ENCODE measurements at regions not wholly inside any gene's neighbourhood (a gene's known extent, or its start where the extent isn't known, plus 50 kb on each side); places are given as distances from the start of the nearest gene placed in this dataset.

- no peak for DNase-seq
Observed at GRCh38 chr9:89985068-89985467, 380.3 kb downstream of the GADD45G start.

DNA sequence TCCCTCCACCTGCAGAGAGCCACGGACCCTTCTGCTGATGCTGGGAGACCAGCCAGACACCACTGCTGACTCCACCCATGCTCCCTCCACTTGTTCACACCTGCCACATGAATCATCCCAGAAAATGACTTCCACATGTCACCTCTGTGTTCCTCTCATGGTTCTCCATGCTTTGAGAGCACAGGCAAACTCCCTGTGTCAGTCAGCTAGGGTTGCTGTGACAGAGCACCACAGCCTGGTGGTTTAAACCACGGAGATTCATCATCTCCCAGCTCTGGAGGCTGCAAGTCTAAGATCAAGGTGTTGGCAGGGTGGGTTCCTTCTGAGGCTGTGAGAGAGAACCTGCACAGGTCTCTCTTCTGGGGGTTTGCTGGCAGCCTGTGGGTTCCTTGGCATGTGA, 381.4 kb downstream of the GADD45G start:
- DNase-seq = peak; percentile 38 to 44

DNA sequence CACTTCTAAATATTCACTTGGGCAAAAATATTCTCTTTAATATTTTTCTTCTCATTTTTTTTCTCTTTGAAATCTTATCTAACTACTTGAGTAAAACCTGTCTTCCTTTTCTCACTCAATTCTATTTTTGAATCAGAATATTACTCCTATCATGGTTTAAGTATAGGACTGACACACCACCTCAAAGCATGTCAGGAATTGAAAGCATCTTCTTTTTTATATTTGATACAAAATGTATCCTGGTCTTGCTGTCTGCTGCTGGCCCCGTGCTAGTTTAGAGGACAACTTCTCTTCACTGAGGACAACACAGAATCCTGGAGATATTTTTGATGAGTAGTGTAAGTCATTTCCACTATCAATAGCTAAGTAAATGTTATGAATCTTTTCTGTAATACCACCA, 383.6 kb downstream of the GADD45G start:
- DNase-seq = no peak

DNA sequence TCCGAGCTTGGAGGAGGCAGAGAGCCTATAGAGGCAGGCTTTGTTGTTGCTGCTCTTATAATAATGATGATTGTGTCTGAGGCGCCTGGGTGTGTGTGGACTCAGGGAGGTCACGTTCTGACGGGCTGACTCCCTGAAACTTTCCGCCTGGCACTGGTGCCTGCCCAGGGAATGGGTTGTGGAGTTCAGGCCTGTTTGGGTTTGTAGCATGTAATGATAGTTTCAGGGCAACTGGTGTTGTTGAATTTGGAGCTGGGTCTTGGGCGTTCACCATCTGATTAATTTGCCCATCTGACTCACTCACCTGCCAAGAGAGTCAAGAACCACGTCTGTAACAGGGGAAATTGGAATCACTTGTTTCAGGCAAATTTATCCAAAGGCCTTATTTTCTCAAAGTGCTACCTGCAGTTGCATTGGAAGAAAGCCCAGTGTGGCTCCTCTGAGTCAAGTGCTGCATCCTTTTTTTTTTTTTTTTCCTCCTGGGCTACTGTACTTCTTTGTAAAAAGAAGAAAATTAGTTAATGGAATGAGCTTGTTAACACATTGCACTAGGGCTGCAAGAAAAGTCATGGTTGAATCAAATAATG, 386.5 kb downstream of the GADD45G start:
- DNase-seq = no peak

- no peak for DNase-seq
Observed at GRCh38 chr9:89992326-89993198, 387.8 kb downstream of the GADD45G start.

- no peak for DNase-seq
Observed at GRCh38 chr9:89993678-89994630, 389.1 kb downstream of the GADD45G start.

- no peak for DNase-seq
Observed at GRCh38 chr9:89994988-89995613, 390.3 kb downstream of the GADD45G start.

GRCh38 chr9:89996116-89996515, 391.3 kb downstream of the GADD45G start:
- DNase-seq = no peak

DNA sequence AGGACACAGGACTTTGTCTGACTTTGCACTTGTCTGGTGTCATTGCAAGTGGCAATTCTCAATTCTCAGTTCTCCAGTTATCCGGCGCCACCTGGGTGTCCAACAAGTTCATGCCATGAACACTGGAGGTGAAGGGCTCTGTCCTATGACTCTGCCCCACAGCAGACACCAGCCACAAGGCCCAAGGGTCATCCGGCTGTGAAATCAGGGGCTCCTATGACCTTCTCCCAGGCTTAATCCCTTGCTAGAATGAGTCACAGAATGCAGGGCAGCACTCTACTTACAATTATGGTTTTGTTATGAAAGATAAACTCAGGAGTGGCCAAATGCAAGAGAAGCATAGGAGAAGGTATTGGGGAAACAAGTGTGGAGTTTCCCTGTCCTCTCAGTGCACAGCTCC, 392.0 kb downstream of the GADD45G start:
- DNase-seq = peak in 1 of 2 experiments; percentile 19

GRCh38 chr9:89998633-89999032, 393.8 kb downstream of the GADD45G start:
- DNase-seq = no peak

DNA sequence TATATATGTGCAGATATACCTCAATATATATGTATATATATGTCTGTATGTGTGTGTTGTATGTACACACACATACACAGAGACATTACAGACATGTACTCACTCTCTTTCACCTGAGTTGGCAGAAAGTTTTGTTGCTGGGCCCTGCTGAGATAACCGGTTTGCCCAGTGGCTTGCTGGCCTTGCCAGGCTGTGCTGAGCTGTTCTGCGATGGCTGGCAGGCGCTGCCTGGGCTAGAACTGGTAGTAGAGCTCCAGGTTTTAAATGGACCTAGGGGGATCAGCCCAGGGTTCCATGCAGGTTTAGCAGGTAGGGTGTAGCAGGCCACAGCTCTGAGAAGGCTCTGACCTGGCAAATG, 394.3 kb downstream of the GADD45G start:
- DNase-seq = no peak

DNA sequence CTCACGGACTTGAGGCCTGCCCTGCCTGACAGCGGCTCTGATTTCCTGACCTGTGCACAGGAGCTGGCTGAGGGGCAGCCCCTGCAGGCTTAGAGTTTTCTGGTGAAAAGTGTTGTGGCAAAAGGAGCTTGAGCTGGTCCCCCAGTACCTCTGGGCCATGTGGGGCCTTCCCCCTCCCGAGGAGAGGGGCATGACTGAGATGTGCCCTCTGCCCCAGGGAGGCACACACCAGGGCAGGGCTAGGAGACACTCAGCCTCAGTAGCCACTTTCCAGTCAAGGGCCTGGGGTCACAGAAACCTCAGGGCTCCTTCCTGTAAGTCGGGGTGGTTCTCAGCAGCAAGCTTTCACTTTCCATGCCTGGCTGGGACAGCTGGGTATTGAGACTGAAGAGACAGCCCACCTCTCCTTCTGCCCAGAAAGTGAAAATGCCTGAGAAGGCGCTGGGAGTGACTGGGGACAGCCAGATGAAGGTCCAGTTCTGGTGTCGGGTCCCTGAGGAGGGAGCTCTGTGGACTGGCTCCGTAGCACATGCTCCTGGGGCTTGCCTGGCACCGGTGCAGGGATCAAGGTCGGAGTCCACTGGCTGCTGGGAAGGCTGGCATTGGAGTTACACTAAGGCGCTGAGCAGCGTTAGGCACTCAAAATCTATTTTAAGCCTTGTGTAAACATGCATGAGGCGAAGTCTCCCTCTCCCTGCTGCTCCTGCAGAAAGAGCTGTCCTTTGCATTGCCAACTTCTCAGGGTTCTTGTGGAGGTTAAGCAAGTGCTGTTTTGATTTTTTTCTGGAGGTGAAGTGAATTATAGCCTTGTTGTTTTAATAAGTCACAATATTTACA, 394.9 kb downstream of the GADD45G start:
- peak; percentile 61 to 70 for DNase-seq

- DNase-seq = no peak
Observed at GRCh38 chr9:90000925-90001324, 396.1 kb downstream of the GADD45G start.

DNA sequence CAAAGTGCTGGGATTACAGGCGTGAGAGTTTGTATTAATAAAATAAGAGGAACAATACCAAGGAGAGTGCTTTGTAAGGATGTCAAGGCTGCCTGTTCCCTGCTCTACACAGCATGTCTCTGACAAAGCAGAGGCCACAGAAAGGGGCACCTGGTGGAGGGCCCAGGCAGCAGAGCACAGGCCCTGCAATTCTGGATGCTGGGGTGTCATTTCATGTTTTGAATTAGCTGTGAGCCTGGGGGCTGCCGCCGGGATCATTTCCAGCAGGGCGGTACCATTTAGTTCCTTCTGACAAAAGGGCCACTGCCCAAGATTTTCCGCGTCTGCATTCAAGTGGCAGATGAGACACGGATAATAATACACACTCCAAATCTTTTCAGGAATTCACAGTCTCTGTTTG, 396.9 kb downstream of the GADD45G start:
- DNase-seq = no peak

GRCh38 chr9:90002397-90003271, 397.8 kb downstream of the GADD45G start:
- DNase-seq = no peak

DNA sequence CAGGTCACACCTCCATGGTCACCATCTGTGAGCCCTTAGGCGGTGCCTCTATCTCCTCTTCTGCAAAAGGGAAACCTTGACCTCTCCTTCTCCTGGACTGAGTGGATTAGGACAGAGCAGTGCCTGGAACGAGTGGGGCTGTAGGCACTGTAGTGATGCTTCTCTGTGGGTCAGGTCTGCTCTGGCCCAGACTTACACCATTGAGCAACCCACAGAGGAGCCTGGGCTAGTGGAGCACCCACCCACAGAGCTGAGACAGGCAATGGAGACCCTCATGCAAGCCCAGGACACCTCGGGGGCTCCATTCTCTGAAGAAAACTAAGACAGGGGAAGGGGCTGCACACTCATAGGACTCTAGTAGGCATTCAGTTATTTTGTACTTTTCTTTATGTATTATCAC, 400.6 kb downstream of the GADD45G start:
- no peak for DNase-seq

- DNase-seq = no peak
Observed at GRCh38 chr9:90007516-90008440, 403.0 kb downstream of the GADD45G start.

DNA sequence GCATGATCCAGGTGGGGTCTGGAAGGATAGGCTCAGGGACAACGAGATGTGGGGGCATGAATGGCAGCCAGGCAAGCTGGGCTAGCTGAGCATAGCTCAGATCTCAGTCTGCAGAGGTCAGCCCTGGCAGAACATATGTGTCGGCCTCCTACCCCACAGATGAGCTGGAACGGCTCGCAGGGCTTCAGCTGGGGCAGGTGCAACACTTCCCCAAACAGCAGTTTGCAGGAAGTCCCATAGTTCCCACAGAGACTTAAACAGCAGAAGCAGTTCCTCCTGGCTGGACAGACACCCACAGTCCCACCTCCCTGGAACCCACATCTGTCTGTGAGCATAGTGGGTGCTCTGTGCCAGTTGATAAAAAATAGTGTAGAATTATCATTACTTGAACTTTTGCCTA, 404.6 kb downstream of the GADD45G start:
- no peak for DNase-seq

DNA sequence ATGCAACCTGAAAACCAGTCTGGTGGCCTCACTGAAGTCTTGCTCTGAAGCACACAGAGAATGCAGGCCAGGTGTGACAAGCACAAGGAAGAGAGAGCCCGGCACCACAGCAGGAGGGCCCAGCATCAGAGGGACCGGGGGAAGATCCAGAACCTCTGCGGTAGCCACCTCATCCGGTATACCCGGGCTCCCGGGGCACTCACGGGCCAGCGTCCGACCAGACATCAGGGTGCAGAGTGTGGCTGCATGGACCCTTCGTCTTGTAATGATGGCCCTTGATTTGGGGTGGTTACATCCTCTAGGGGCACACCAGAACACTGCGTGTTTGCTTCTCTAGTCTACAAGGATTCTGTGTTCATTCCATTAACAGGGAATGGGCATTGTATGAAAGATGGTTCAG, 406.0 kb downstream of the GADD45G start:
- DNase-seq = no peak

DNA sequence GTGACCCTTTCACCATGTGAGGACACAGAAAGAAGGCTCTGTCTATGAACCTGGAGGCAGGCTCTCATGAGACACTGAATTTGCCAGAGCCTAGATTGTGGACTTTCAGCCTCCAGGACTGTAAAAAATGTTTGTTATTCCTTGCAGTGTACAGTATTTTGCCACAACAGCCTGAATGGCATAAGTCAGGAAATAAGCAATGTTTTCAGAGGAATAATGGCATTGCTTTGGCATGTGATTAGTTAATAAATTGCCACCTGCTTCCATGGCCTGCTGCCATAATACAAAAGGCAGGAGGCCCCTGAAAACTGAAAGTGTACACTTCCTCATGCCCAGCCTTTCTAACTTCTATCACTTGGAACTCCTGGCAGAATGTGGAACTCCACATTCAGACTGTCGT, 408.1 kb downstream of the GADD45G start:
- no peak for DNase-seq

Data from activated CD4-positive, alpha-beta T cell treated with anti-CD3 and anti-CD28 coated beads, Interleukin-2, amount 50 U/mL, for 48 hours (primary cell).